ENCODE measurements at regions not wholly inside any gene's neighbourhood (a gene's known extent, or its start where the extent isn't known, plus 50 kb on each side); places are given as distances from the start of the nearest gene placed in this dataset.
"Not testable (repeated sequence)": the region's sequence is repeated elsewhere in the genome, so short reads cannot be mapped to it uniquely, and the experiment has no call there.

- DNase-seq (ENCODE audit: insufficient read length, low spot score) (no peak), FAIRE-seq (no peak)
Observed at GRCh38 chr6:81376745-81377144, 375.7 kb downstream of the TENT5A start.

GRCh38 chr6:81373414-81373813 lies 379.1 kb downstream of the TENT5A start:
- FAIRE-seq, result no peak

GRCh38 chr6:81371930-81372329 lies 380.6 kb downstream of the TENT5A start:
- DNase-seq (ENCODE audit: insufficient read length, low spot score) (no peak), FAIRE-seq (no peak)

More at GRCh38 chr6:81373414-81373813, 379.1 kb downstream of the TENT5A start:
- no peak for DNase-seq (ENCODE audit: insufficient read length, low spot score)

- FAIRE-seq (no peak), DNase-seq (ENCODE audit: insufficient read length, low spot score) (no peak)
Observed at GRCh38 chr6:81366972-81367371, 385.5 kb downstream of the TENT5A start.

- FAIRE-seq (no peak), DNase-seq (ENCODE audit: insufficient read length, low spot score) (no peak)
Observed at GRCh38 chr6:81362246-81362645, 390.2 kb downstream of the TENT5A start.

- FAIRE-seq (no peak), DNase-seq (ENCODE audit: insufficient read length, low spot score) (no peak)
Observed at GRCh38 chr6:81353262-81353661, 399.2 kb downstream of the TENT5A start.

GRCh38 chr6:81344026-81344425 lies 408.5 kb downstream of the TENT5A start:
- FAIRE-seq; DNase-seq (ENCODE audit: insufficient read length, low spot score): not testable (repeated sequence)

GRCh38 chr6:81340946-81341345 lies 411.5 kb downstream of the TENT5A start:
- FAIRE-seq (no peak), DNase-seq (ENCODE audit: insufficient read length, low spot score) (no peak)

GRCh38 chr6:81331526-81331925 lies 421.0 kb downstream of the TENT5A start:
- FAIRE-seq (no peak), DNase-seq (ENCODE audit: insufficient read length, low spot score) (no peak)

- FAIRE-seq, result no peak
- DNase-seq (ENCODE audit: insufficient read length, low spot score), result no peak
Observed at GRCh38 chr6:81328700-81329099, 423.8 kb downstream of the TENT5A start.

GRCh38 chr6:81326881-81327561 lies 425.5 kb downstream of the TENT5A start:
- DNase-seq (ENCODE audit: insufficient read length, low spot score) (no peak), FAIRE-seq (no peak)

GRCh38 chr6:81309811-81310210 lies 442.7 kb downstream of the TENT5A start:
- FAIRE-seq (no peak), DNase-seq (ENCODE audit: insufficient read length, low spot score) (no peak)

- no peak for FAIRE-seq
- DNase-seq (ENCODE audit: insufficient read length, low spot score), result no peak
Observed at GRCh38 chr6:81308577-81309279, 443.8 kb downstream of the TENT5A start.

GRCh38 chr6:81307651-81308214 lies 444.7 kb downstream of the TENT5A start:
- FAIRE-seq (no peak), DNase-seq (ENCODE audit: insufficient read length, low spot score) (no peak)

GRCh38 chr6:81304466-81304865 lies 448.0 kb downstream of the TENT5A start:
- FAIRE-seq (no peak), DNase-seq (ENCODE audit: insufficient read length, low spot score) (no peak)

- DNase-seq (ENCODE audit: insufficient read length, low spot score) (no peak), FAIRE-seq (no peak)
Observed at GRCh38 chr6:81300961-81301360, 451.5 kb downstream of the TENT5A start.

GRCh38 chr6:81298751-81299150 lies 453.7 kb downstream of the TENT5A start:
- FAIRE-seq (no peak), DNase-seq (ENCODE audit: insufficient read length, low spot score) (no peak)

- DNase-seq (ENCODE audit: insufficient read length, low spot score) (no peak), FAIRE-seq (no peak)
Observed at GRCh38 chr6:81295310-81295709, 457.2 kb downstream of the TENT5A start.

- DNase-seq (ENCODE audit: insufficient read length, low spot score), result no peak
- no peak for FAIRE-seq
Observed at GRCh38 chr6:81293896-81294295, 458.6 kb downstream of the TENT5A start.

GRCh38 chr6:81289229-81289628 lies 463.3 kb downstream of the TENT5A start:
- DNase-seq (ENCODE audit: insufficient read length, low spot score) (no peak), FAIRE-seq (no peak)

- DNase-seq (ENCODE audit: insufficient read length, low spot score) (no peak), FAIRE-seq (no peak)
Observed at GRCh38 chr6:81265106-81265505, 487.4 kb downstream of the TENT5A start.
